Activated T-helper 1 cell treated with anti-CD3 and anti-CD28 coated beads, Interleukin-12 subunit alpha, Interleukin-12 subunit beta, Interleukin-2, Interleukin-4 antibody, amounts not matched to agents 30 ng/mL and 10 ng/mL and 1 ng/mL, durations not matched to agents 14 hours and 24 hours and 36 hours (primary cell): ENCODE measurements at regions not wholly inside any gene's neighbourhood (a gene's known extent, or its start where the extent isn't known, plus 50 kb on each side); places are given as distances from the start of the nearest gene placed in this dataset.
"Not testable (repeated sequence)": the region's sequence is repeated elsewhere in the genome, so short reads cannot be mapped to it uniquely, and the experiment has no call there.

Experiments
- DNase-seq: peaks from one replicate; pipeline ENCODE4 v3.0.0; 2021; ENCODE audit warnings: low spot score
- H3K27ac Mint-ChIP-seq: one replicate; pipeline ENCODE4 v1.8.0; 2021; ENCODE audit warnings: mild to moderate bottlenecking, mixed read lengths
- H3K27me3 Mint-ChIP-seq: one replicate; pipeline ENCODE4 v1.8.0; 2022; ENCODE audit warnings: mild to moderate bottlenecking, moderate library complexity, mixed read lengths; ENCODE audit not compliant: insufficient read depth
- H3K36me3 Mint-ChIP-seq: one replicate; pipeline ENCODE4 v1.8.0; 2021; ENCODE audit warnings: low read depth, mixed read lengths
- H3K4me1 Mint-ChIP-seq: one replicate; pipeline ENCODE4 v1.8.0; 2021; ENCODE audit warnings: low read depth, mixed read lengths
- H3K4me3 Mint-ChIP-seq: one replicate; pipeline ENCODE4 v1.8.0; 2021; ENCODE audit warnings: mild to moderate bottlenecking, moderate library complexity, mixed read lengths
- H3K9me3 Mint-ChIP-seq: one replicate; pipeline ENCODE4 v1.8.0; 2021; ENCODE audit warnings: mixed read lengths
- intact Hi-C: fragments of 100-400 bp; cut with micrococcal nuclease; formaldehyde crosslinking; loops from one replicate; pipeline ENCODE4 v1.15.1; 2024

GRCh38 chr16:46395391-46395921 lies 225.7 kb downstream of the SHCBP1 start:
- peaks cover 13% of the 10 kb centered on the region for H3K9me3 Mint-ChIP-seq
- H3K27me3 Mint-ChIP-seq, H3K4me3 Mint-ChIP-seq, intact Hi-C loops, H3K27ac Mint-ChIP-seq, H3K4me1 Mint-ChIP-seq, H3K36me3 Mint-ChIP-seq: not testable (repeated sequence)
- peak; percentile 40 for DNase-seq

- intact Hi-C loops = not testable (repeated sequence)
Observed at GRCh38 chr16:46394963-46395362, 226.2 kb downstream of the SHCBP1 start.

GRCh38 chr16:46394149-46394548 lies 227.0 kb downstream of the SHCBP1 start:
- DNase-seq, intact Hi-C loops, H3K36me3 Mint-ChIP-seq, H3K4me3 Mint-ChIP-seq, H3K4me1 Mint-ChIP-seq, H3K27me3 Mint-ChIP-seq, H3K27ac Mint-ChIP-seq: not testable (repeated sequence)
- peaks cover 13% of the 10 kb centered on the region for H3K9me3 Mint-ChIP-seq

More at GRCh38 chr16:46394963-46395362, 226.2 kb downstream of the SHCBP1 start:
- H3K4me1 Mint-ChIP-seq, H3K4me3 Mint-ChIP-seq, H3K27me3 Mint-ChIP-seq, H3K27ac Mint-ChIP-seq, DNase-seq, H3K36me3 Mint-ChIP-seq: not testable (repeated sequence)
- H3K9me3 Mint-ChIP-seq = peaks cover 13% of the 10 kb centered on the region

- H3K4me1 Mint-ChIP-seq, H3K4me3 Mint-ChIP-seq, H3K36me3 Mint-ChIP-seq, H3K27me3 Mint-ChIP-seq, intact Hi-C loops, H3K27ac Mint-ChIP-seq: not testable (repeated sequence)
- peak; percentile 54 for DNase-seq
- H3K9me3 Mint-ChIP-seq = peaks cover 13% of the 10 kb centered on the region
Observed at GRCh38 chr16:46392930-46393722, 228.1 kb downstream of the SHCBP1 start.

GRCh38 chr16:46390660-46391462 lies 230.3 kb downstream of the SHCBP1 start:
- H3K4me3 Mint-ChIP-seq, intact Hi-C loops, H3K27me3 Mint-ChIP-seq, H3K4me1 Mint-ChIP-seq, H3K36me3 Mint-ChIP-seq, H3K27ac Mint-ChIP-seq: not testable (repeated sequence)
- H3K9me3 Mint-ChIP-seq = peaks cover 22% of the 10 kb centered on the region
- peak; percentile 75 for DNase-seq

- peak; percentile 96 for DNase-seq
- intact Hi-C loops, H3K4me1 Mint-ChIP-seq, H3K4me3 Mint-ChIP-seq, H3K36me3 Mint-ChIP-seq, H3K27me3 Mint-ChIP-seq, H3K27ac Mint-ChIP-seq: not testable (repeated sequence)
- H3K9me3 Mint-ChIP-seq = peaks cover 17% of the 10 kb centered on the region
Observed at GRCh38 chr16:46389561-46390041, 231.6 kb downstream of the SHCBP1 start.

- intact Hi-C loops, H3K27ac Mint-ChIP-seq, H3K36me3 Mint-ChIP-seq, H3K4me3 Mint-ChIP-seq, H3K4me1 Mint-ChIP-seq, H3K27me3 Mint-ChIP-seq: not testable (repeated sequence)
- peaks cover 17% of the 10 kb centered on the region for H3K9me3 Mint-ChIP-seq
- DNase-seq = peak; percentile 51
Observed at GRCh38 chr16:46388939-46389491, 232.2 kb downstream of the SHCBP1 start.

GRCh38 chr16:46388354-46388753 lies 232.8 kb downstream of the SHCBP1 start:
- H3K9me3 Mint-ChIP-seq = peaks cover 18% of the 10 kb centered on the region
- H3K36me3 Mint-ChIP-seq, DNase-seq, intact Hi-C loops, H3K27me3 Mint-ChIP-seq, H3K27ac Mint-ChIP-seq, H3K4me1 Mint-ChIP-seq, H3K4me3 Mint-ChIP-seq: not testable (repeated sequence)

- H3K4me3 Mint-ChIP-seq, H3K27ac Mint-ChIP-seq, H3K4me1 Mint-ChIP-seq, H3K27me3 Mint-ChIP-seq, intact Hi-C loops, H3K36me3 Mint-ChIP-seq: not testable (repeated sequence)
- DNase-seq = peak; percentile 92
- peaks cover 19% of the 10 kb centered on the region for H3K9me3 Mint-ChIP-seq
Observed at GRCh38 chr16:46387720-46388119, 233.5 kb downstream of the SHCBP1 start.

- H3K27me3 Mint-ChIP-seq, H3K27ac Mint-ChIP-seq, H3K4me1 Mint-ChIP-seq, intact Hi-C loops, H3K4me3 Mint-ChIP-seq, H3K36me3 Mint-ChIP-seq: not testable (repeated sequence)
- peak; percentile 77 for DNase-seq
- peaks cover 22% of the 10 kb centered on the region for H3K9me3 Mint-ChIP-seq
Observed at GRCh38 chr16:46386805-46387620, 234.2 kb downstream of the SHCBP1 start.

GRCh38 chr16:46386110-46386771 lies 234.9 kb downstream of the SHCBP1 start:
- H3K36me3 Mint-ChIP-seq, H3K4me1 Mint-ChIP-seq, H3K4me3 Mint-ChIP-seq, intact Hi-C loops, H3K27ac Mint-ChIP-seq, H3K27me3 Mint-ChIP-seq, DNase-seq: not testable (repeated sequence)
- H3K9me3 Mint-ChIP-seq = peaks cover 23% of the 10 kb centered on the region
